ENCODE measurements at regions not wholly inside any gene's neighbourhood (a gene's known extent, or its start where the extent isn't known, plus 50 kb on each side); places are given as distances from the start of the nearest gene placed in this dataset.
A peak's percentile ranks its signal among the peaks of the same experiment; 100 is the strongest.
"Not testable (repeated sequence)": the region's sequence is repeated elsewhere in the genome, so short reads cannot be mapped to it uniquely, and the experiment has no call there.

DNA sequence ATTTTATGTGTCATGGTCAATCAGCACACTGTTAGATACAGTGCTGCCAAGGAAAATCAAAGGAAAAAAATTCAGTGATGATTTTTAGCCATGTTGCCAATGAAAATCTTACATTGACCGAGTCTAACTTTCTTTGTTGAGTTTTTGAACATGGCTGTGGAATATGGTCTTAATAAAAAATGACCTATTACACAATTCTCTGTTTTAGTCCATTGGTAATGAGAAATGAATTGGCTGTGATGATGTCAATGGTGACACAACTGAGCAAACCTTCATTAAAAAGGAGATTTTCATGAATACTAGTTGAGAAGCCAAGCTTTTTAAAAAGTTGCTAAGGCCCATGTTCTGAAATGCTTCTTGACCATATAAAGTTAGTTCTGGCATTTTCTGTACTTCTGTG is 225.9 kb upstream of the GYPA start:
- DNase-seq: no peak

DNA sequence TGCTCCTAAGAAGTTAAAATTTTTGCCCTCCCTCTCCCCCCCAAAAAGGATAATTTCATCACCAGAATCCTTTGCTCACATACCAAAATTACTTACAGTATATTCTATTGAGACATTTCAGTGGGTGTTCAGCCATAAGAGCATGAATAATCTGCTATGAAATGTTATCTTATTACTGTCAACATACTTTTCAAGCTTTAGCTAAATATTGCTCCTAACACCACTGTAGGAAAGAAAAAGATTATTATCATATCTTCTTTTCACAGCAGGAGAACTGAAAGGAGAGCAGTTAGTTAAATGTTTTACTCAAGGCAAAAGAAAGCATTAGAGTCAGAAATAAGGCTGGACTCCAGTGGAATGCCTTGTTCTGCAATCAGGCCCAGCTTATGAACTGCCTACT is 231.0 kb upstream of the GYPA start:
- DNase-seq: peak in 1 of 51 donors; percentile 4

DNA sequence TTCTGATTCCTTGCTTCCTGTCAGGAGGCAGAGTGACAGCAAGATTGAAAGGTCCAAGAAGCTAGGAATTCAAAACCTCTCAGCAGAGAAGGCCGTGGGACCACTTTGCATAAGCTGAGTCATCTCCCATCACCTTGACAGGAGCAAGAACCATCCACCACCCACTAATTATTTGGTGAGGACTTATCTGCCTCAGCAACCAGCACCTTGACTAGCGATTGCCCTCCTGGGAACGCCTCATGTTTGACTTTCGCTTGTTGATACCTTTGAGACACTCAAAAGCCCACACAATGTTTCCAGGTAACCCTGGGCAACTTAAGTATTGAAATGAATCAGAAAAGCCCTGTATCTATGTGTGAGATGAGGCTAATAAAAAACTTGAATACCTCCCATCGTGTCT is 233.5 kb upstream of the GYPA start:
- no peak for DNase-seq

GRCh38 chr4:144376866-144377265 is 236.3 kb upstream of the GYPA start:
- DNase-seq: no peak

- no peak for DNase-seq
These were observed 243.9 kb upstream of the GYPA start for GRCh38 chr4:144384408-144384807.

DNA sequence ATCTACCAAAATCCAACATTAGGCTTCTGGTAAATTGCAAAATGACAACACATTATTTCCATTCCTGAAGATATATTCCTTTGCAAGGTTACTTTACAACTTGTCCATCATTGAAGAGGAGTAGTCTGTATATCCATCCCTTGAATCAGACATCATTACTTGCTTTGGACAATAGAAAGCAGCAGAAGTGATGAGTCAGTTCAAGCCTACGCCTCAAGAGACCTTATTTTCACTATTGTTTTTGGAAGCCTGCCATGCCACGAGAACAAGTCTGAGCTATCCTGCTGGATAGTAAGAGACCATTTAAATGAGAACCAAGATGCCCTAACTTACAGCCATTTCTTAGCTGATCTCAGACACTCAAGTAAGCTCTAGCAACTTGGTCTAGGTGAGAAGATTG is 246.0 kb upstream of the HHIP start:
- DNase-seq: no peak

DNA sequence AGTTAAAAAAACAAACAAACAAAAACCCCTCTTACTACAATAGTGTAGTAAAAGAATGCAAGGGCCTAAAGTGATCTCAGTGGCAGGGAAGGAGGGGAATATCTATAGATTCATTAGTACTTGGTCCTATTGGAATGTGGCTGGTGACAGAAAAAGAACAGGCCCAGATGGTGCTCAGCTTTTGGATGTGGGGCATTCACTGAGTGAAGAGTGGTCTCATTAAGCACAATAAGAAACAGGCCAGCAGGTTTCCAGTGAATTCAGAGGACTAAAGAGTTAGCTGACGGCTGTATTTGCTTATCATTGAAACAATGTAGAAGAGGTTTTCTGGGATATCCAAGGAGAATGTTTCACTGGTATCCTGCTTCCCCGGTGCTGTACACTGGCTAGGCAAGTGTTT is 243.8 kb upstream of the HHIP start:
- no peak for DNase-seq

DNA sequence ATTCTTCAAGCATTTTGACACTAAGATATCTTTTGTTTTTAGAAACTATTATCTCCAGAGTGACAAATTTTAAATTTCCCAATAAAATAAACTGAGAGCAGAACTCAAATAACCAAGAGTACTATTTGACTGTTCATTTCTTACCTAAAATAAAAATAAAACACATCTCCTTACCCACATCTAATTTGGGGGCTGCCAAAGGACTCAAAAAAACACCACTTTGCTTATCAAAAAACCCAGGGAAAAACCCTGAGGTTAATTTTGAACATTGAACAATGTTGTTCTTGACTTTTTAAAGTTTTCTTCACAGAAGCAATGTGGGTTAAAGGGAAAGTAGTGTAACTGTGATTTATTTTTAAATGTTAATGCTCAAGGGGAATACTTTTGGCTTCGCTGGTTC is 243.0 kb upstream of the HHIP start:
- no peak for DNase-seq

GRCh38 chr4:144403893-144404292 is 242.1 kb upstream of the HHIP start:
- no peak for DNase-seq

DNA sequence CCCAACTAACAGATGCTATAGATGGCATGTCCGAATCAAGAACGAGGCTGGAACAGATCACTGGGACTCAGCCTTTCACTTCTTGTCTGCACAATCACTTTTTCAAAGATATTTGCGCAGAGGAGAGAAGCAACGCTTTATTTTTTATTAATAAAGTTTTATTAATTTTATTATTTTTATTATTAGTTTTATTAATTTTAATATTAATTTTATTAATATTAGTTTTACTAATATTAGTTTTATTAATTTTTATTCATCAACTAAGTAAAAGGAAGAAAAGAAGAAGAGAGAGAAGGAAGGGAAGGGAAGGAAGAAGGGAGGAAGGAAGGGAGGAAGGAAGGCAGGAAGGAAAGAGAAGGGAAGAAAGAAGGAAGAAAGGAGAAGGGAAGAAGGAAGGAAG is 236.4 kb upstream of the HHIP start:
- DNase-seq: no peak

GRCh38 chr4:144410230-144410783 is 235.6 kb upstream of the HHIP start:
- DNase-seq: no peak

GRCh38 chr4:144411119-144411518 is 234.8 kb upstream of the HHIP start:
- DNase-seq: no peak

DNA sequence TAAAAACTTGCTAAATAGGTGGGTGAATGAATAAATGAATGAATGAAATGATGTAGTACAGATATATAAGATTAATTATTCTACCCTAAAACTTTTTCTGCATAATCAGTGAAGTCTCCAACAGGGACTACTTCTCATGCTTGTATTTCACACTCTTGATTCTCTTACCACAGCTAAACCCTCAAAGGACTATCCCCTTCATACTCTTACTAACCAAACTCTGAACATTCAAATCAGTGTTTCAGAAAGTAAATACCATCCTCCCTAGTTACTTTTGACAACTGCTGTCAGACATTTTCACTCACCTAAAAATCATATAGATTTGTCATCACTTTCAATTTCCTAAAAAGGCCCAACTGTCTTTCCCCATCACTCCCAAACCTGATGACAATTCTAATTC is 234.3 kb upstream of the HHIP start:
- no peak for DNase-seq

DNA sequence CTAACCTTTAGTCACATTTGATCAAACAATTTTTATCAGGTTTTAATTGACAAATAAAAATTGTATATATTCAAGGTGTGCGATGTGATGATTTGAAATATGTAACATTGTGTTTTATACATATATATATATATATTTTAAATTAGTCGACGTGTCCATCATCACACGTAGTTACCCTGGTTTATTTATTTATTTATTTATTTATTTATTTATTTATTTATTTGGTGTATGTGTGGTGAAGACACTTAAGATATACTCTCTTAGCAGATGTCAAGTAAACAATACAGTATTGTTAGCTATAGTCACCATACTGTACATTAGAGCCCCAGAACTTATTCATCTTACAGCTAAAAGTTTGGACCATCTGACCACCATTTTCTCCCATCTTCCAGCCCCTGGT is 224.9 kb upstream of the HHIP start:
- no peak for DNase-seq

DNA sequence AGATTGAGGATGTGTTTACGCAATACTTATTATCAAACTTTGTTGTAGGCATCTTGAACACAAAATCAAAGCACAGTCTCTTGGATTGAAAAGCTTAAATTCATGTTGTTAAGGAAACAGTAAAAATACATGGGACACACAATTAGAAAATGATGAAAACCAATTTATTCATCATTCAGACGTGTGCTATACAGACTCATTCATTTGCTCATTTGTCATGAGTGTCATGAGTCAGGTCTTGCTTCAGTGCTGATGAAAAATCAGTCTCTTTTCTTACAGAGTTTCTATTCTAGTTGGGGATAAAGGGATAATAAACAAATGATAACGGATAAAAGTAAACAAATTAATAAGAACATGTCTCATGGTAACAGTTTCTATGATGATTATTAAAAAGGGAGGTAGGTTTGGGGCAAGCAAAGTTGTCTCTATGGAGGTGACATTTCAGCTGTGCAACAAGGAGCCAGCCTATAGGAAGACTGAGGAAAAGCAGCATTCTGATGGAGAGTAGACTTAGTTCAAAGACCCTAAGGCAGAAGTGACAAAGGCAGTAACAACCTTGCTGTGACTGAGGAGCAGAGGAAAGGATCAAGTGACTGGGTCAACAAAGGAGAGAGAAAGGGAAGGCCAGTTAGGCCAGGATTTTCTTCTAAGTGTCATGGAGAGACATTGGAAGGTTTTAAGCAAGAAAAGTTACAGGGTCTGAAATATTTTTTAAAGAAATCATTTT is 224.0 kb upstream of the HHIP start:
- no peak for DNase-seq

GRCh38 chr4:144423930-144424329 is 222.0 kb upstream of the HHIP start:
- no peak for DNase-seq

DNA sequence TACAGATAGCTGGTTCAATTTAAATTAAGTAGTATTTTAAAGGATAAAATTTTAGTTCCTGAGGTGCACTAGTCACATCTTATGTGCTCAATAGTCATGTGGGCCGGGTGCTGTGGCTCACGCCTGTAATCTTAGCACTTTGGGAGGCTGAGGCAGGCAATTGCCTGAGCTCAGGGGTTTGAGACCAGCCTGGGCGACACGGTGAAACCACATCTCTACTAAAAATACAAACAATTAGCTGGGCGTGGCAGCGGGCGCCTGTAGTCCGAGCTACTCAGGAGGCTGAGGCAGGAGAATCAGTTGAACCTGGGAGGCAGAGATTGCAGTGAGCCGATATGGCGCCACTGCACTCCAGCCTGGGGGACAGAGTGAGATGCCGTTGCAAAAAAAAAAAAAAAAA is 219.9 kb upstream of the HHIP start:
- DNase-seq: not testable (repeated sequence)

DNA sequence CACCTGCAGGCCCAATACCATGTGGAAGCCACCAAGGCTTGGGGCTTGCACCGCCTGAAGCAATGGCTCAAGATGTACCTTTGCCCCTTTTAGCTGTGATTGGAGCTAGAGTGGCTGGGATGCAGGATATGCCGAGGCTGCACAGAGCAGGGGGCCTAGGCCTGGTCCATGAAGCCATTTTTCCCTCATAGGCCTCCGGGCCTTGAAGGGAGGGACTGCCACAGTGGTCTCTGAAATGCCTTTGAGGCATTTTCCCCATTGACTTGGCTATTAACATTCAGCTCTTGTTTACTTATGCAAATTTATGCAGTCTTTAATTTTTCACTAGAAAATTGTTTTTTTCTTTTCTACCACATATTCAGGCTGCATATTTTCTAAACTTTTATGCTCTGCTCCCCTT is 203.2 kb upstream of the HHIP start:
- no peak for DNase-seq

- DNase-seq: no peak
These were observed 196.3 kb upstream of the HHIP start for GRCh38 chr4:144449611-144450010.

GRCh38 chr4:144450526-144450925 is 195.4 kb upstream of the HHIP start:
- no peak for DNase-seq

GRCh38 chr4:144451766-144452450 is 194.0 kb upstream of the HHIP start:
- DNase-seq: no peak

- DNase-seq: no peak
These were observed 189.8 kb upstream of the HHIP start for GRCh38 chr4:144456196-144456595.

GRCh38 chr4:144461906-144462305 is 184.1 kb upstream of the HHIP start:
- no peak for DNase-seq
